ENCODE measurements at regions not wholly inside any gene's neighbourhood (a gene's known extent, or its start where the extent isn't known, plus 50 kb on each side); places are given as distances from the start of the nearest gene placed in this dataset.

DNA sequence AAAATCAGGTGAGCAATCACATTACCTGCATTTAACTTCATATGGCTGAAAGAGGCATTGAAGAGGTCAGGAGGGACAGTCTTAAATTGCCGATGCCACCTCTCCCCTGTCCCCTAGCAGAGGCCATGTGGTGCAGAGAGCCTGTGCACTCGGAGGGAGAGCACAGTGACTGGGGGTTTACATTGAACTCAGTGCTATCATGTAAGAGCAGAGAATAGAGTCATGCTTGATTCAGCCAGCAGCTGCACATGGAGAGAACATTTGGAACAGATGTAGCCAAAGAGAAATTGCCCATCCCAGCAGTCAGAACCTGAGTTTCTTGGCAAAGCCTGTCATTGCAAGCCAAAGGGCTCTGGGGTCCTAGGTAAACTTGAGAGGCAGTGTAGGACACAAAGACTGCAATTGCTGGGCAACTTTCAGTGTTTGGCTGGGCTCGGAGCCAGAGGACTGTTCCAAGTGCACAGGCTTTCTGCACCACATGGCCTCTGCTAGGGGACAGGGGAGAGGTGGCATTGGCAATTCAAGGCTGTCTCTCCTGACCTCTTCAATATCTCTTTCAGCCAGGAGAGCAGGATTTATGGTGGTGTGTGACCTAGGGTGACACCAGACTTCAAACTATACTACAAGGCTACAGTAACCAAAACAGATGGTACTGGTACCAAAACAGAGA is 267.1 kb downstream of the REEP3 start:
- Mint-ChIP-seq H3K27ac (no peak overlapping the region), H3K9me3 (peaks cover 4% of the 10 kb centered on the region), H3K4me3 (no peak overlapping the region), H3K4me1 (no peaks in the 10 kb centered on the region), H3K27me3 (ENCODE audit: insufficient read depth) (no peaks in the 10 kb centered on the region), H3K36me3 (ENCODE audit: low read depth) (no peaks in the 10 kb centered on the region)
- WGBS, 2 experiments (ENCODE audit: insufficient coverage in 1 of 2, insufficient read length in 1 of 2), result 90 to 100% methylated on average over 1 to 3 of the region's 3 CpGs
- H3K4me3 ChIP-seq (ENCODE audit: low read length), result no peak overlapping the region
- H3K9me3 ChIP-seq (ENCODE audit: control insufficient read depth, low read length), result peaks cover 4% of the 10 kb centered on the region
- H3K27me3 ChIP-seq (ENCODE audit: control insufficient read depth, insufficient read depth, low read length, poor library complexity, severe bottlenecking), result no peaks in the 10 kb centered on the region
- H3K4me1 ChIP-seq (ENCODE audit: control insufficient read depth, insufficient read depth, low read length), result no peaks in the 10 kb centered on the region
- no peak for DNase-seq
- TF ChIP-seq, protein P1, sequence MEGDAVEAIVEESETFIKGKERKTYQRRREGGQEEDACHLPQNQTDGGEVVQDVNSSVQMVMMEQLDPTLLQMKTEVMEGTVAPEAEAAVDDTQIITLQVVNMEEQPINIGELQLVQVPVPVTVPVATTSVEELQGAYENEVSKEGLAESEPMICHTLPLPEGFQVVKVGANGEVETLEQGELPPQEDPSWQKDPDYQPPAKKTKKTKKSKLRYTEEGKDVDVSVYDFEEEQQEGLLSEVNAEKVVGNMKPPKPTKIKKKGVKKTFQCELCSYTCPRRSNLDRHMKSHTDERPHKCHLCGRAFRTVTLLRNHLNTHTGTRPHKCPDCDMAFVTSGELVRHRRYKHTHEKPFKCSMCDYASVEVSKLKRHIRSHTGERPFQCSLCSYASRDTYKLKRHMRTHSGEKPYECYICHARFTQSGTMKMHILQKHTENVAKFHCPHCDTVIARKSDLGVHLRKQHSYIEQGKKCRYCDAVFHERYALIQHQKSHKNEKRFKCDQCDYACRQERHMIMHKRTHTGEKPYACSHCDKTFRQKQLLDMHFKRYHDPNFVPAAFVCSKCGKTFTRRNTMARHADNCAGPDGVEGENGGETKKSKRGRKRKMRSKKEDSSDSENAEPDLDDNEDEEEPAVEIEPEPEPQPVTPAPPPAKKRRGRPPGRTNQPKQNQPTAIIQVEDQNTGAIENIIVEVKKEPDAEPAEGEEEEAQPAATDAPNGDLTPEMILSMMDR (conservative IDR thresholded peaks at IDR 0.05), result no peak
- H3K27ac ChIP-seq (ENCODE audit: low read depth, low read length), result no peak overlapping the region
- H3K36me3 ChIP-seq (ENCODE audit: control insufficient read depth, insufficient read depth, low read length), result no peaks in the 10 kb centered on the region
- H3K9ac ChIP-seq (ENCODE audit: extremely low read depth, low read length, poor library complexity, severe bottlenecking), result no peak overlapping the region

DNA sequence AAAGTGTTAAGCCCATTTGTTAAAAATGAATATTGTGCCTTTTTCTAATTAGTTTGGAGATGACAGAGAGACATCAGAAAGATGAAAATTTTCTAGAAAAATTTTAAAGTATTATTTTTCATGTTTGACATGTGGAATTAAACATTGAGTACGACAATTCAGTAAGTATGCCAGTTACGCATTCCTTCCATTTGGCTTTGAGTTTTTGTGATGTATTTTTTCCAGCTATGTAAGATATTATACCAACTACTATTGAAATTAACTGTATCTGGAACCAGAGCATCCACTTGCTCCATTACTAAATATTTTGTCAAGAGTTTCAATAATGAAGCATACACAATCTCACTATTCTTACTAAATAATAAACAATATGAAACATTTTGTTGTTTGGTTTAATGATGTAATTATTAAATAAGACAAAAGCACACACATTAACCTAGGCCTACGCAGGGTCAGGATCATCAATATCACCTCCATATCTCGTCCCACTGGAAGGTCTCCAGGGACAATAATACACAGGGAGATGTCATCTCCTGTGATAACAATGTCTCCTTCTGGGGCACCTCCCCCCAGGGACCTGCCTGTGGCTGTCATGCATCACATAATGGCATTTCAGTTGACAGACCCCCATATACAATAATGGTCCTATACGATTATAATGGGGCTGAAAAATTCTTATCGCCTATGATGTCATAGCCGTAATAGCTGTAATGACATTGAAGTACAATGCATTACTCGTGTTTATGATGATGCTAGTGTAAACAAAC is 274.1 kb downstream of the REEP3 start:
- TF ChIP-seq, protein P1 (conservative IDR thresholded peaks at IDR 0.05), result no peak
- H3K4me1 ChIP-seq (ENCODE audit: control insufficient read depth, insufficient read depth, low read length), result peaks cover 9% of the 10 kb centered on the region
- no peak overlapping the region for H3K4me3 ChIP-seq (ENCODE audit: low read length)
- H3K9me3 ChIP-seq (ENCODE audit: control insufficient read depth, low read length), result peaks cover 7% of the 10 kb centered on the region
- WGBS, 2 experiments (ENCODE audit: insufficient coverage in 1 of 2, insufficient read length in 1 of 2), result 97 to 100% methylated on average over 1 to 8 of the region's 8 CpGs
- no peak overlapping the region for H3K4me3 Mint-ChIP-seq
- H3K36me3 Mint-ChIP-seq (ENCODE audit: low read depth), result no peaks in the 10 kb centered on the region
- no peak overlapping the region for H3K9ac ChIP-seq (ENCODE audit: extremely low read depth, low read length, poor library complexity, severe bottlenecking)
- H3K27ac Mint-ChIP-seq, result no peak overlapping the region
- no peaks in the 10 kb centered on the region for H3K36me3 ChIP-seq (ENCODE audit: control insufficient read depth, insufficient read depth, low read length)
- H3K27me3 Mint-ChIP-seq (ENCODE audit: insufficient read depth), result no peaks in the 10 kb centered on the region
- no peaks in the 10 kb centered on the region for H3K27me3 ChIP-seq (ENCODE audit: control insufficient read depth, insufficient read depth, low read length, poor library complexity, severe bottlenecking)
- no peak overlapping the region for H3K27ac ChIP-seq (ENCODE audit: low read depth, low read length)
- H3K4me1 Mint-ChIP-seq, result peaks cover 11% of the 10 kb centered on the region
- H3K9me3 Mint-ChIP-seq, result peaks cover 4% of the 10 kb centered on the region
- no peak for DNase-seq

DNA sequence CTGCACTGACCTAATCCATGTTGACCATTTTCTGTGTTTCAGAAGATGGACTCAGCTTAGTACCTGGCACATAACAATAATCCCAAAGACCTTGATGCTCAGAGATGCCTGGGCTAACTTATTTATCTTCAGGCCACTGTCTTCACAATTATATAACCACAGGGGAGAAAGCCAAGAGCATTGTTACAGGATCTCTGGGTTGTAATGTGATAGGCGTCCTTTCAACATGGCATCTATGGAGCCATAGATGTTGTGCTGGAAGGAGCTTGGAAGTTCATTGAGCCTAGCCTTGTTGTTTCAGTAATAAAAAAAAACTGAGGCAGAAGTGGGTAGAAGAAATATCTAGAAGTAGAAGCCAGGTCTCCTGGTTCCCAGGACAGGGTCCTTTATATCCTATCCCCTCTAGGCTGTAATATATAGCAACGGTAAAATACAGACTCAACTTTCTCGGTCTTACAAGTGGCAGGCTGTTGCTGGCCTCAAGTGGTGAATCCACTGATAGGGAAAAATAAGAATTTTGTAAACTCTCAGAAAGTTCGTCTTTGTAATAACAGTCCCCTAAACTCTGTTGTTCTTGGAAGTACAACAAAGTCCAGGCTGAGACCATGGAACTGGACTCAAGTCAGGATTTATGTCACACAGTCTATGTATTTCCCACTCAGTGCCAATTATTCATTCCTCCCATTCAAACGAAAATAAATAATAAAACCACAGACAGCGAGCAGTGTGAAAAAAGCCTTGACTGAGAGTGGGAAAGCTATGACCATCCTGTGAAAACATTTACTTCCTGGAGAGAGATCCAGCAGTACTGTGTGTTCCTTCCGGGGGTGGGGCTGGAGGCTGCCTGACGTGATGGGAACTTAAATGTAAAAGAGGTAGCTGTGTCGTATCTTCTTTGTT is 277.6 kb downstream of the REEP3 start:
- no peak for DNase-seq
- H3K27me3 Mint-ChIP-seq (ENCODE audit: insufficient read depth), result no peaks in the 10 kb centered on the region
- Histone ChIP-seq H3K27me3 (ENCODE audit: control insufficient read depth, insufficient read depth, low read length, poor library complexity, severe bottlenecking) (no peaks in the 10 kb centered on the region), H3K9me3 (ENCODE audit: control insufficient read depth, low read length) (no peaks in the 10 kb centered on the region), H3K4me1 (ENCODE audit: control insufficient read depth, insufficient read depth, low read length) (peaks cover 9% of the 10 kb centered on the region), H3K27ac (ENCODE audit: low read depth, low read length) (no peak overlapping the region), H3K36me3 (ENCODE audit: control insufficient read depth, insufficient read depth, low read length) (no peaks in the 10 kb centered on the region), H3K9ac (ENCODE audit: extremely low read depth, low read length, poor library complexity, severe bottlenecking) (no peak overlapping the region), H3K4me3 (ENCODE audit: low read length) (no peak overlapping the region)
- H3K36me3 Mint-ChIP-seq (ENCODE audit: low read depth), result no peaks in the 10 kb centered on the region
- H3K27ac Mint-ChIP-seq, result peak overlapping the region; percentile 53
- TF ChIP-seq, protein P1 (conservative IDR thresholded peaks at IDR 0.05), result no peak
- WGBS, 2 experiments (ENCODE audit: insufficient coverage in 1 of 2, insufficient read length in 1 of 2), result 85 to 90% methylated on average over 5 to 9 of the region's 9 CpGs
- H3K4me1 Mint-ChIP-seq, result peaks cover 11% of the 10 kb centered on the region
- H3K9me3 Mint-ChIP-seq, result no peaks in the 10 kb centered on the region
- H3K4me3 Mint-ChIP-seq, result no peak overlapping the region
